H4 (cell line): ENCODE measurements at regions not wholly inside any gene's neighbourhood (a gene's known extent, or its start where the extent isn't known, plus 50 kb on each side); places are given as distances from the start of the nearest gene placed in this dataset.
"Not testable (repeated sequence)": the region's sequence is repeated elsewhere in the genome, so short reads cannot be mapped to it uniquely, and the experiment has no call there.

Experiments
- DNase-seq: peaks from one replicate; pipeline ENCODE4 v3.0.0-alpha.2; 2015; ENCODE audit warnings: low spot score

GRCh38 chr4:30837861-30838260, 117.7 kb downstream of the PCDH7 start:
- DNase-seq = no peak

- no peak for DNase-seq
Observed at GRCh38 chr4:30838331-30838730, 118.2 kb downstream of the PCDH7 start.

DNA sequence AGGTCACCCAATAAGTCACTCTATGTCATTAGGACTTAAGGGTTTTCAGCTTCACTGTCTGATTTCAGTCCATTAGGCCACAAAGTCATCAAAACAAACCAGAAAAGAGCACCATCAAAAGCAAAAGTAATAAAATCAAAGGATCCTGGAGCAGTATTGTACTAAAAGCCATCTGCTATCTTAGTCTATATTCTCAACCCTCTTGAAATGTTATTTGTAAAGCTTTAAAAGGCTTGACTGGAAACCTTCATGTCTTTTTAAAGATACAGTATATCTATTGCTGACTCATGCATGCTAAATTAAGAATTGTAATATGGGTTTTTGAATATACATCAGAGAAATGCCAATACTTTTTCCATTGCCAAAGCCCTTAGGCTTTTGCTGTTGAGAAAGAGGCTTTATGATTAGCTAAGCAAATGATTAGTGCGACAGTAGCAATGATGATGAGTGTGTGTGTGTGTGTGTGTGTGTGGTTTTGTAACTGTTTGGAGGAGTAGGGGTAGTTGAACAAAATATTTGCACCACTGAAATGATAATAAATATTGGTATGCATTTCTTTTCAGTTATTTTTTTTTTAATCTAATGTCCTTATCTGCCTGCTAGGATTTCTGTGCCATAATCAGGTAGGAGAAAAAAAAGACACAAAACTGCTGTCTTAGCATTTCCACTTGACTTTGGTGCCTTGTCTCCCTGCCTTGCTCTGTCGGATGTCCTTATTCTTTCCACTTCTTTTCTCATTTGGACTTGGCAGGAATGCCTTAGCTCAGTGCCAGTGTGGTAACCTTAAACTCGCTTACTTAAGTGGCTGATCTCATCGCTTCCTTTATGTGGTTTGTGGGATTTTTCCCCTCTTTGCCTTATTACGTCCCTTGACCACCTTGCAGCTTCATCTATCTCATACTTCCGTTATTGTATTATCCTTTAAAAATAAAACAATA, 119.7 kb downstream of the PCDH7 start:
- DNase-seq = peak; percentile 97

DNA sequence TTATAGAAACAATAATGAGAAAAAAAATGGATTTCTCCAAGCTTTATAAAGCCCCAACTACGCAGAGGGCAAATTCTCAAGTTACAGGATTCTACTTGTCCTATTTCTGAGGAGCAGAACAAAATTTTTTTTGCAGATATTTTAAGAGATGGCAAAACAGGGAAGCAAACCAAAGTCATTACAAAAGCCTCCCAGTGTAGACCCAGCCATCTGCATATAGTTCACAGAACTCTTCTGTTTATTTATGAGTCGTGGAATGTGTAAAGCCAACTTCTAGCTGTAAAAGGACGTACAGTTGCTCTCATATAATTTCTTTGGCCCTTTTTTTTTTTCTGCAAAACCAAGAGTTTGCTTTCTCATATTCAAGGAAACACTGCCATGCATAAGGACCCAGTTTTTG, 120.4 kb downstream of the PCDH7 start:
- DNase-seq = peak; percentile 47

GRCh38 chr4:30842142-30842541, 122.0 kb downstream of the PCDH7 start:
- no peak for DNase-seq

DNA sequence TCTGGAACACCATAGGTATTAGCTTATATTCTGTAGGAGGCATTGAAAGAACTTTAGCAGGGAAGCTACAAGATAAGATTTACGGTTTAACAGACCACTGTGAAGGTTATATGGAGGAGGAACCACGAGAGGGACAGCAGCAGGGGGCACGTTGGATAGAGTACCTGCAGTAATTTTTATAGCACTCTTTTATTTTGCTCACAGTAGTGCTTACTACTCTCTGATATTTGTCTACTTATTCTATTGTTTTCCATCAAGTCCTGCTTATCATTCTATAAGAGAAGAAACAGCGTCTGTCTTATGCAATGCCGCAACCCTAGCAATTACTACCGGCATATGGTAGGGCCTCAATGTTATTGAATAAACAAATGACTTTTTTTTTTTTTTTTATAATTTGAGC, 122.5 kb downstream of the PCDH7 start:
- no peak for DNase-seq

- DNase-seq = no peak
Observed at GRCh38 chr4:30844861-30845582, 124.9 kb downstream of the PCDH7 start.

DNA sequence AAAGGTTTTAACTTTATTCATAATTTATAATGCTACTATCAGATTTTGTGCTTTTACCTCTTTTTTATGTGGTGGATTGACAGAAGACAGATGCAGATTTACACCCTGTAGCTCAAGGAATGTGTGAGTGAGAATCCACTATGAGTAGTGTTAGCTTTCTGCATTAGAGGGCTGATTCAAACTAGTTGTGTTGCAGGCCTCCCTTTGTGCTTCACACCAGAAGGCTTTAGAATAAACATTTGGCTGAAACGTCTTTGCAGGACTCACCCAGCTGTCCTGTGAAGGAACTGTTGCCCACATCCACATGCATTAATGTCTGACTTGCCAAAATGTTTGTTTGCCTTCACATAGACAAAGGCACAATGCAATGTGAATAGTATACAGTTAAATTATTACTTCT, 127.0 kb downstream of the PCDH7 start:
- peak; percentile 47 for DNase-seq

DNA sequence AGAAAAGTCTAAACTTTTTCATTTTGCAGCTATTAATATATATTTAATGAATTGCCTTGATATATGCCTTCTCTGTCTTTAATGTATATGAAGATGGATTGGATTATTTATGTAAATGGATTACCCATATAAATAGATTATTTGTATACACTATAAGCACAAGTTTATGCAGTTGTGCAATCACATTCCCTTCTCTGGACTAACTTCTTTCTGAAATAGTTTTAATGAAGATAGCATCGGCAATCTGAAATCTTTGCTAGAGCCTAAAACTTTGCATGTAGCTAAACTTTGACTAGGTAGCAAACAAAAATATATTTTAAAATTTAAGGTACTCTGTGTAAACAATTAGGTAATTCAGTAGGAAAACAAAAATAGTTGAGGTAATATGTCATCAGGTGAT, 127.8 kb downstream of the PCDH7 start:
- no peak for DNase-seq

DNA sequence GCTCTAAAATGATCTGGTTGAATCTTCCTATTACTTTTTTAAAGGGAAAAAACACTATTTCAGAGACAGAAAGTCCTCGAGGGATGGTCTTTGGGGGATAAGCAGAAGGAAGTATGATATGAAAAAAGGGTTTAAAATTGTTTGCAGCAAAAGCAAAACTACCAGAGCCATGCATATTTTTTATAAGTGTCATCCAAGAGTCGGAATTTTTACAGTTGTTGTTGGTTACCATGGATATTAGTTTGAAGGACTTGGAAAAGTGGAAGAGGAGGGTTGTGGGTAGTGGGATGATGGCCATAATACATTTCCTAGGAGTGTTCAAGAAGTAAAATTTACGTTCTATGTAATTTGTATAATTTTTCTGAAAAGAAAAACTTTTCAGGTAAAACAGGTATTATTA, 134.4 kb downstream of the PCDH7 start:
- DNase-seq = no peak

- no peak for DNase-seq
Observed at GRCh38 chr4:30855232-30855631, 135.1 kb downstream of the PCDH7 start.

GRCh38 chr4:30856795-30857564, 136.8 kb downstream of the PCDH7 start:
- DNase-seq = no peak

GRCh38 chr4:30860978-30861377, 140.8 kb downstream of the PCDH7 start:
- no peak for DNase-seq

- no peak for DNase-seq
Observed at GRCh38 chr4:30862196-30862595, 142.0 kb downstream of the PCDH7 start.

- DNase-seq = no peak
Observed at GRCh38 chr4:30863021-30863420, 142.9 kb downstream of the PCDH7 start.

DNA sequence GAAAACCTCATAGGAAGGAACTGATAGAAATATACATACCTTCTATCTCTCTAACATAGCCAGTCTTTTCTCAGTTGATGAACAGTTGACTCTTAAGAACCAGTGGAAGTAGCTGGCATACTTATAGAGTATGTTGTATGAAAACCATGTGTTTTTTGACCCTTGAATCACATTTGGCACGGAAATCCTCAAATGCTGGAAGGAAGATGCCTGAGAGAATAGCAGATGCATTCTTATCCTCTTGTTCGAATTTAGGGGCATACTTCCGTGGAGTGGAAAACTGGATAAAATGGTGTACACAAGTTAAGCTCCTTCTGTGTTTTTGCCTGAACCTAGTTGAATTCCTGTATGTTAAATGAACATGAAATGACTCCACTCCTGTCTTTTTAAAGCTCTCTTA, 145.5 kb downstream of the PCDH7 start:
- DNase-seq = no peak

DNA sequence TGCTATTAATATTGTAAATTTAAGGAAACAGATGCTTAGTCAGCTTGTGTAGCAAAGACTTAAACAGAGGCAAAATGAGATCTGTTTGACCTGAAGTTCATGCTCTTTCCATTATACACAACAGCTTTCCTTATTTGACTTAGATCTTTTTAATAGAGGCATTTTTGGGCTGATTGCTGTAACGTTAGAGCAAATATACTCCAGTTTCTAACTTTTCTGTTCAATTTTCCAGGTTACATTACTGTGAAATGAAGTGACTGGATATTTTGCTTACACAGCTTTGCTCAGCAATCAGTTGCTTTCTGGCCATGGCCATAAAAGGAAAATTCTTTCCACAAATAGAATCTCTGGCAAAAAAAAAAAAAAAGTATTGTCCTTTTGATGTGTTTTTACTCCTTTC, 146.2 kb downstream of the PCDH7 start:
- DNase-seq = peak; percentile 26

DNA sequence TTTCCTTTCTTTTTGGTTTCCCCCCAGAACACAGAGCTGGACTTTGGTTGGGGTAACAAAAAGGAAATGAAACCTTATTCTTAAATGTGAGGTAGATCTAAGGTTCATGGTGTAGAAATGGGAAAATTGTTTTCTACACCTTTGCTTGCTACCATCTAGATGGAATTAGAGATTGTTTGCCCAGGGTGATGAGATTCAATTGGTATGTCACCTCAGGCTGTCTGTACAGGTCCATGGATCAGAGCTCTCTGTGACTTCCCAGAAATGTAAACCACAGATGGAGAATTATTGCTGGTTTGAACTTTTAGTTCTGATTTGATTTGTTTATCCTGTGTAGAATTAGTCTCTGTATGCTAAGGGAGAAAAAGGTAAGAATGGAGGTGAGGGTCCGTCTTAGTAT, 146.7 kb downstream of the PCDH7 start:
- peak; percentile 10 for DNase-seq

- DNase-seq = no peak
Observed at GRCh38 chr4:30867427-30867826, 147.3 kb downstream of the PCDH7 start.

DNA sequence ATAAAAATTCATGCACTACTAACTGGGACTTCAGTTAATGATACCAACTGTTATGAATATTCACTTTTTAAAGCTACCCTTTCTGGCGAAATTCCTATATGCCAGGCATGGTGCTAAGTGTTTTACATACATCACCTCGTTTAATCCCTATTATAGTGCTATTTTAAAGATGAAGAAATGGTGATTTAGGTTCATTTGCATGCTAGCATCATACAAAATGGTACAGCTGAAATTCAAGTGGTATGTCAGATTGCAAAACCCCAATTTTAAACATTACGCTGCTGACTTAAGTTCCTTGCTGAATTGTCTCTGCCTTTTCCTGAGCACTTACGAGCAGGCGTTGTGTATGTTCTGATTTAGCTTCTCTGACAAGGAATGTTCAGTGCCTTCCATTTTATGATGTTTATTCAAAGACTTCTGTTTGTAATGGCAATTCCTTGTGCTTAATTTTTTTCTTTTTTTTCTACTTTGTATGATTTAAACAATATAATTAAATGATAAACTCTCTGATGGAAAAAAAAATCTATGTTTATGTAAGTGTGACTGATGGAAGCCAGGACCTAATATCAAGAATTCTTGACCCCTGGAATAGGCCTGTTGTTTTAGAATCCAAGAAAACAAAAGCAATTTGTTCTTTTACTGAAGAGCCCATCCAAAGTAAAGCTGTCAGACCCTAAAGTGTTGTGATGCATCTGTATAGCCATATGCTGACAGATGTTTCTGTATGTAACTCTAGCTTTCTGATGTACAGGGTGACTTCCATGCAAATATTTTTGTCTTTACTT, 148.1 kb downstream of the PCDH7 start:
- no peak for DNase-seq

GRCh38 chr4:30869387-30869786, 149.2 kb downstream of the PCDH7 start:
- DNase-seq = not testable (repeated sequence)

- no peak for DNase-seq
Observed at GRCh38 chr4:30870513-30870912, 150.3 kb downstream of the PCDH7 start.
